Testis (tissue), 2 donors: ENCODE measurements at regions not wholly inside any gene's neighbourhood (a gene's known extent, or its start where the extent isn't known, plus 50 kb on each side); places are given as distances from the start of the nearest gene placed in this dataset.

Experiments
- POLR2A ChIP-seq: fragments of 450-650 bp; IDR thresholded peaks from one replicate; pipeline ENCODE4 v1.6.1; 2017; ENCODE audit warnings: antibody characterized with exemption, mild to moderate bottlenecking, moderate library complexity
- TF ChIP-seq, protein P1 (sequence below), 3 experiments: fragments of 450-650 bp in 2 of 3; fragments of 200-600 bp in 1 of 3; sonication (generic) in 1 of 3; IDR thresholded peaks; one replicate each; pipeline ENCODE4 v1.5.1; 2016 to 2019; ENCODE audit warnings: antibody characterized with exemption in 3 of 3, mild to moderate bottlenecking in 2 of 3, moderate library complexity in 1 of 3

DNA sequence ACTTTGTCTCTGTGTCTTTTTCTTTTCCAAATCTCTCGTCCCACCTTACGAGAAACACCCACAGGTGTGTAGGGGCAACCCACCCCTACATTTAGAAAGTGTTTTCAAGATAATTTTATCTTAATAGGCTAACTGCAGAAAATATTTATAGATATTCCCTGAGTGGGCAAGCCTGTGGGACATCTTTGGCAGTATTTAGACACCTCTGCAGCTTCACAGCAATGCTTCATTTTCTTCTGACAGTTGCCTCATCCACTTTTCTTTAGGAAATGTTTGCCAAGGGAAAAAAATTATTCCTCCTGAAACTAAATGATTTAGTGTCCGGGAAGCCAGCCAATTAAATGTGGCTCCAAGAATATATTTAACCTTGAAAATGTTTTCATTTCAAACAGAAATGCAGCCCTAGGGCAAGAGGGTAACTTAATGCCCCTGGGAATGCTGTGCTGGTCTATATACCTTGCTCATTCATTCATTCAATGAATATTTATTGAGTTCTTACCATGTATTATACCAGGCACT lies 290.4 kb downstream of the ABCC12 start:
- no peak for TF ChIP-seq POLR2A
- TF ChIP-seq, protein P1, sequence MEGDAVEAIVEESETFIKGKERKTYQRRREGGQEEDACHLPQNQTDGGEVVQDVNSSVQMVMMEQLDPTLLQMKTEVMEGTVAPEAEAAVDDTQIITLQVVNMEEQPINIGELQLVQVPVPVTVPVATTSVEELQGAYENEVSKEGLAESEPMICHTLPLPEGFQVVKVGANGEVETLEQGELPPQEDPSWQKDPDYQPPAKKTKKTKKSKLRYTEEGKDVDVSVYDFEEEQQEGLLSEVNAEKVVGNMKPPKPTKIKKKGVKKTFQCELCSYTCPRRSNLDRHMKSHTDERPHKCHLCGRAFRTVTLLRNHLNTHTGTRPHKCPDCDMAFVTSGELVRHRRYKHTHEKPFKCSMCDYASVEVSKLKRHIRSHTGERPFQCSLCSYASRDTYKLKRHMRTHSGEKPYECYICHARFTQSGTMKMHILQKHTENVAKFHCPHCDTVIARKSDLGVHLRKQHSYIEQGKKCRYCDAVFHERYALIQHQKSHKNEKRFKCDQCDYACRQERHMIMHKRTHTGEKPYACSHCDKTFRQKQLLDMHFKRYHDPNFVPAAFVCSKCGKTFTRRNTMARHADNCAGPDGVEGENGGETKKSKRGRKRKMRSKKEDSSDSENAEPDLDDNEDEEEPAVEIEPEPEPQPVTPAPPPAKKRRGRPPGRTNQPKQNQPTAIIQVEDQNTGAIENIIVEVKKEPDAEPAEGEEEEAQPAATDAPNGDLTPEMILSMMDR (IDR thresholded peaks at IDR 0.05): no peak
